Mucosa of stomach (tissue), 1 donor: ENCODE measurements at regions not wholly inside any gene's neighbourhood (a gene's known extent, or its start where the extent isn't known, plus 50 kb on each side); places are given as distances from the start of the nearest gene placed in this dataset.

Source experiments
- H3K27me3 ChIP-seq: one replicate; pipeline ENCODE4 v1.7.0; 2013; ENCODE audit warnings: mild to moderate bottlenecking, low read length; ENCODE audit not compliant: control insufficient read depth, insufficient read depth
- H3K36me3 ChIP-seq: one replicate; pipeline ENCODE4 v1.7.0; 2013; ENCODE audit warnings: low read length; ENCODE audit not compliant: control insufficient read depth, insufficient read depth
- H3K4me1 ChIP-seq: one replicate; pipeline ENCODE4 v1.7.0; 2013; ENCODE audit warnings: mild to moderate bottlenecking, low read length; ENCODE audit not compliant: control insufficient read depth, insufficient read depth
- H3K4me3 ChIP-seq: one replicate; pipeline ENCODE4 v1.7.0; 2013; ENCODE audit warnings: low read length
- H3K9ac ChIP-seq: one replicate; pipeline ENCODE4 v1.7.0; 2013; ENCODE audit warnings: mild to moderate bottlenecking, low read length, moderate library complexity
- H3K9me3 ChIP-seq: one replicate; pipeline ENCODE4 v1.7.0; 2013; ENCODE audit warnings: mild to moderate bottlenecking, low read length, moderate library complexity; ENCODE audit not compliant: control insufficient read depth
- donor health status: Pancreatic carcinoma.

- Histone ChIP-seq H3K4me1 (no peaks in the 10 kb centered on the region), H3K9ac (no peak overlapping the region), H3K27me3 (peaks cover 13% of the 10 kb centered on the region)
These were observed 76.4 kb upstream of the BHLHE23 start for GRCh38 chr20:63082939-63083735.

GRCh38 chr20:63082308-63082938 is 75.7 kb upstream of the BHLHE23 start:
- Histone ChIP-seq H3K9me3 (no peaks in the 10 kb centered on the region), H3K27me3 (peaks cover 13% of the 10 kb centered on the region), H3K4me3 (no peak overlapping the region)

More at GRCh38 chr20:63082939-63083735, 76.4 kb upstream of the BHLHE23 start:
- H3K36me3 ChIP-seq, result no peaks in the 10 kb centered on the region
- H3K9me3 ChIP-seq, result no peaks in the 10 kb centered on the region
- no peak overlapping the region for H3K4me3 ChIP-seq

GRCh38 chr20:63081831-63082230 is 75.1 kb upstream of the BHLHE23 start:
- no peak overlapping the region for H3K9ac ChIP-seq
- H3K36me3 ChIP-seq, result no peaks in the 10 kb centered on the region
- no peaks in the 10 kb centered on the region for H3K9me3 ChIP-seq
- H3K27me3 ChIP-seq, result peaks cover 13% of the 10 kb centered on the region
- H3K4me3 ChIP-seq, result no peak overlapping the region
- H3K4me1 ChIP-seq, result no peaks in the 10 kb centered on the region

More at GRCh38 chr20:63082308-63082938, 75.7 kb upstream of the BHLHE23 start:
- Histone ChIP-seq H3K4me1 (no peaks in the 10 kb centered on the region), H3K9ac (no peak overlapping the region), H3K36me3 (no peaks in the 10 kb centered on the region)

GRCh38 chr20:63081351-63081750 is 74.6 kb upstream of the BHLHE23 start:
- H3K9me3 ChIP-seq, result no peaks in the 10 kb centered on the region
- H3K4me3 ChIP-seq, result no peak overlapping the region
- H3K27me3 ChIP-seq, result peaks cover 13% of the 10 kb centered on the region
- no peaks in the 10 kb centered on the region for H3K36me3 ChIP-seq
- H3K9ac ChIP-seq, result no peak overlapping the region
- no peaks in the 10 kb centered on the region for H3K4me1 ChIP-seq

- H3K4me1 ChIP-seq, result no peaks in the 10 kb centered on the region
- H3K9me3 ChIP-seq, result no peaks in the 10 kb centered on the region
- no peak overlapping the region for H3K9ac ChIP-seq
- no peak overlapping the region for H3K4me3 ChIP-seq
- H3K27me3 ChIP-seq, result peaks cover 13% of the 10 kb centered on the region
- H3K36me3 ChIP-seq, result no peaks in the 10 kb centered on the region
These were observed 74.0 kb upstream of the BHLHE23 start for GRCh38 chr20:63080811-63081210.

GRCh38 chr20:63080411-63080810 is 73.6 kb upstream of the BHLHE23 start:
- Histone ChIP-seq H3K9ac (no peak overlapping the region), H3K27me3 (peaks cover 13% of the 10 kb centered on the region), H3K4me3 (no peak overlapping the region), H3K9me3 (no peaks in the 10 kb centered on the region), H3K4me1 (no peaks in the 10 kb centered on the region), H3K36me3 (no peaks in the 10 kb centered on the region)

- no peaks in the 10 kb centered on the region for H3K9me3 ChIP-seq
- H3K27me3 ChIP-seq, result peaks cover 13% of the 10 kb centered on the region
These were observed 73.2 kb upstream of the BHLHE23 start for GRCh38 chr20:63079971-63080370.

GRCh38 chr20:63077705-63078104 is 70.9 kb upstream of the BHLHE23 start:
- H3K9me3 ChIP-seq, result no peaks in the 10 kb centered on the region
- H3K9ac ChIP-seq, result no peak overlapping the region
- peaks cover 20% of the 10 kb centered on the region for H3K27me3 ChIP-seq
- H3K4me1 ChIP-seq, result no peaks in the 10 kb centered on the region
- no peaks in the 10 kb centered on the region for H3K36me3 ChIP-seq
- no peak overlapping the region for H3K4me3 ChIP-seq

More at GRCh38 chr20:63079971-63080370, 73.2 kb upstream of the BHLHE23 start:
- no peaks in the 10 kb centered on the region for H3K36me3 ChIP-seq
- H3K4me3 ChIP-seq, result no peak overlapping the region
- no peak overlapping the region for H3K9ac ChIP-seq
- no peaks in the 10 kb centered on the region for H3K4me1 ChIP-seq

- H3K9ac ChIP-seq, result no peak overlapping the region
- H3K4me1 ChIP-seq, result no peaks in the 10 kb centered on the region
- H3K9me3 ChIP-seq, result no peaks in the 10 kb centered on the region
- peaks cover 25% of the 10 kb centered on the region for H3K27me3 ChIP-seq
- no peaks in the 10 kb centered on the region for H3K36me3 ChIP-seq
- no peak overlapping the region for H3K4me3 ChIP-seq
These were observed 69.7 kb upstream of the BHLHE23 start for GRCh38 chr20:63076421-63076820.

GRCh38 chr20:63074631-63075030 is 67.9 kb upstream of the BHLHE23 start:
- Histone ChIP-seq H3K9me3 (no peaks in the 10 kb centered on the region), H3K36me3 (no peaks in the 10 kb centered on the region), H3K4me3 (no peak overlapping the region), H3K9ac (no peak overlapping the region), H3K4me1 (no peaks in the 10 kb centered on the region), H3K27me3 (peaks cover 30% of the 10 kb centered on the region)

GRCh38 chr20:63074182-63074581 is 67.4 kb upstream of the BHLHE23 start:
- H3K36me3 ChIP-seq, result no peaks in the 10 kb centered on the region
- H3K9ac ChIP-seq, result no peak overlapping the region
- H3K9me3 ChIP-seq, result no peaks in the 10 kb centered on the region
- H3K27me3 ChIP-seq, result peaks cover 33% of the 10 kb centered on the region
- no peaks in the 10 kb centered on the region for H3K4me1 ChIP-seq
- no peak overlapping the region for H3K4me3 ChIP-seq

GRCh38 chr20:63073738-63074065 is 66.9 kb upstream of the BHLHE23 start:
- Histone ChIP-seq H3K36me3 (no peaks in the 10 kb centered on the region), H3K9ac (no peak overlapping the region), H3K4me3 (no peak overlapping the region), H3K27me3 (peaks cover 33% of the 10 kb centered on the region), H3K4me1 (no peaks in the 10 kb centered on the region), H3K9me3 (no peaks in the 10 kb centered on the region)
